T47D (cell line): ENCODE measurements at regions not wholly inside any gene's neighbourhood (a gene's known extent, or its start where the extent isn't known, plus 50 kb on each side); places are given as distances from the start of the nearest gene placed in this dataset.

ENCODE experiments used
- DNase-seq, 2 experiments: peaks; one replicate each; pipeline versions ENCODE4 v3.0.0 to v3.0.0-alpha.2; 2011 to 2012; ENCODE audit warnings: low read depth in 1 of 2, low spot score in 1 of 2
- JUND ChIP-seq: IDR thresholded peaks from 2 replicates; pipeline ENCODE4 v1.6.1; 2012; ENCODE audit warnings: low read depth
- in situ Hi-C: cut with HindIII; loops from 2 replicates; pipeline ENCODE4 v1.10.0; 2016; ENCODE audit warnings: low sequenced_read_pairs, low pct_unique_long_range_greater_than_20kb

DNA sequence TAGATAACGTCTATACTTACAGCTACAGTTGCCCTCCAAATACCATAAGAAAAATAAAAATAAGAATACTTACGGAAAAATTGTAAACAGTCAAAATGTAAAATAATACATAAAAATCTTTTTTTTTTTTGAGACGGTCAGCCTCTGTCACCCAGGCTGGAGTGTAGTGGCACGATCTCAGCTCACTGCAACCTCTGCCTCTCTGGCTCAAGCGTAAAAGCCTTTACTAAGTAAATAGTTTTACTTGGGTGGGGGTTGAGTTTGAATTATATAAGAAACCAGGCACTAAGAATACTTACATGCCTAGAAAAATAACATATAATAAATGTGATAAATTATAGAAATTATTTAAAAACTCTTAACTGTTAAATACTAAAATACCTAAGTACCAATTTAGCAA, 1413.0 kb upstream of the PRR20A start:
- TF ChIP-seq JUND = no peak
- no peak for DNase-seq
- in situ Hi-C loops = no loop called here

DNA sequence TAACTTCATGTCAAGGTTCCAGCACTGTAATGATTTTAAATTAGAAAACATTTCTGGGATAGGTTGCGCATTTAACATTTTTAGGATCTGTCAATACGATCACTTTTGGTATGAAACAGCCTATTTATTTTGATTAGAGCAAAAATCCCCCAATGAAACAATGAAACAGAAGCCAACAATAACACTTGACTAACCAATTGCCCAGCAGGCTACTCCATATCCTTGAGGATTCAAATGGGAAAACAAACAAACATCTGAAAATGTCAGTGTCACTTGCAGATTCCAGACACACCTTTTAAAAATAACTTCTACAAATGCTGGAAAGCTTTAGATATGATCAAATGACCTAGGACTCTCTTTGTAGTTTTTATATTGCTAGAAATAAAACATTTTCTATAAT, 1412.5 kb upstream of the PRR20A start:
- peak in 1 of 2 experiments; percentile 3 for DNase-seq
- no peak for TF ChIP-seq JUND
- in situ Hi-C loops = no loop called here

DNA sequence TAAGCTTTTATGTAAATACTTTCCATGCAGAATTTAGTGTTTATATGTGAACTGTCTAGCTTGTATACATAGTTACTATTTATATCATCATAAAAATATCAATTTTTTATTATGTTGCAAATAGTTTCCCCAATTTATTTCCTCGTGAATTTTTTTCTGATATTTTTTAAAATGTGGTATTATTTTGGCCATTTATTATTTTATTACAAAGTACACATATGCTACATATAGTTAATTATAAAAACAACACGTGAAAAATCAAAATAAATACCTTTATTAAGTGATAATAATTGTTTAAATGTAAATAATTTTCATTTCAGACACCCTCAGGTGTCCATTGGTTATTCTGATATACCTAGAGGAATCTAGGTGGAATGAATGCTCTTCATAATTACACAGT, 1394.9 kb upstream of the PRR20A start:
- in situ Hi-C loops = no loop called here
- no peak for TF ChIP-seq JUND
- no peak for DNase-seq

GRCh38 chr13:55761986-55762385, 1378.7 kb upstream of the PRR20A start:
- peak in 1 of 2 experiments; percentile 0 for DNase-seq
- TF ChIP-seq JUND = no peak
- in situ Hi-C loops = no loop called here

- DNase-seq = no peak
- no peak for TF ChIP-seq JUND
- in situ Hi-C loops = no loop called here
Measured at GRCh38 chr13:55777612-55778011, 1363.1 kb upstream of the PRR20A start.

- in situ Hi-C loops = no loop called here
- DNase-seq = no peak
- TF ChIP-seq JUND = no peak
Measured at GRCh38 chr13:55783841-55784240, 1356.9 kb upstream of the PRR20A start.

GRCh38 chr13:55788548-55788947, 1352.2 kb upstream of the PRR20A start:
- in situ Hi-C loops = no loop called here
- no peak for TF ChIP-seq JUND
- DNase-seq = no peak

GRCh38 chr13:55792544-55793193, 1348.0 kb upstream of the PRR20A start:
- in situ Hi-C loops = no loop called here
- TF ChIP-seq JUND = no peak
- DNase-seq = no peak

GRCh38 chr13:55815458-55816033, 1325.2 kb upstream of the PRR20A start:
- no peak for TF ChIP-seq JUND
- DNase-seq = peak in 1 of 2 experiments; percentile 1
- in situ Hi-C loops = no loop called here

DNA sequence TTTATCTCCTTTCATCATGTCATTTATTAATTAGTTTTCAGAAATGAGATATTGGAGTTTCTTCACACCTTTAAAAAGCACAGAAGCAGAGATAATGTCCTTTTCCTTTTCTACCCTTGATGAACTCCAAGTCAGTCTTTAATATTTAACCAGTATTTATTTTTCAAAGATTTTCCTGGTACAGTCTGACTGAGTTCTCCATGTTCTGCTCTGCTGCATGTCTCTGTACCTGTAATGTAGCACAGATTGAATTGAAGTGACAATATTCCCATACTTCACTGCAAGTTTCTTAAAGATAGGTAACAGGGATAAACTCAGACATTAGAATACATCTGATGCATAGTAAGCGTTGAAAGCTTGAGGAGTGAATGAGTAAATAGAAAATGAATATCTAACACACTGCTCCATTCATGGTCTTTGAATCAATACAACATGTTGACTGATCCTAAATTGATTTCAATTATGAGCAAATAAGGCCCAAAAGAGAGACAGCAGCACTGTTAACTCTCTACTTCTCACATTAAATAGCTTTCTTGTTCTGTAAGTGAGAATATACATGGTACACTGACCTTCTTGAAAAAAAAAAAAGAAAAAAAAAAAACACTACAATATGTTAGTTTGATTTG, 1323.6 kb upstream of the PRR20A start:
- no peak for DNase-seq
- in situ Hi-C loops = no loop called here
- no peak for TF ChIP-seq JUND

DNA sequence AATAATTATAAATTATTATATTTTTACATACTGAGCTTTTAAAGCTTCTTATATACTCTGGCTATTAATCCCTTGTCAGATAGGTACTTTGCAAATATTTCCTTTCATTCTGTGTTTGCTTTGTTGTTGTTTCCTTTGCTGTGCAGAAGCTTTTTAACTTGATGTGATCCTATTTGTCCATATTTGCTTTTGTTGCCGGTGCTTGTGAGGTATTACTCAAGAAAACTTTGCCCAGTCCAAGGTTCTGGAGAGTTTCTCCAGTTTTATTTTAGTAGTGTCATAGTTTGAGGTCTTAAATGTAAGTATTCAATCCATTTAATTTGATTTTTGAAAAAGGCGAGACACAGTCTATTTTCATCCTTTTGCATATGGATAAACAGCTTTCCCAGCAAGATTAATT, 1319.9 kb upstream of the PRR20A start:
- TF ChIP-seq JUND = no peak
- DNase-seq = no peak
- in situ Hi-C loops = no loop called here

- in situ Hi-C loops = no loop called here
- no peak for TF ChIP-seq JUND
- no peak for DNase-seq
Measured at GRCh38 chr13:55869648-55870047, 1271.1 kb upstream of the PRR20A start.

DNA sequence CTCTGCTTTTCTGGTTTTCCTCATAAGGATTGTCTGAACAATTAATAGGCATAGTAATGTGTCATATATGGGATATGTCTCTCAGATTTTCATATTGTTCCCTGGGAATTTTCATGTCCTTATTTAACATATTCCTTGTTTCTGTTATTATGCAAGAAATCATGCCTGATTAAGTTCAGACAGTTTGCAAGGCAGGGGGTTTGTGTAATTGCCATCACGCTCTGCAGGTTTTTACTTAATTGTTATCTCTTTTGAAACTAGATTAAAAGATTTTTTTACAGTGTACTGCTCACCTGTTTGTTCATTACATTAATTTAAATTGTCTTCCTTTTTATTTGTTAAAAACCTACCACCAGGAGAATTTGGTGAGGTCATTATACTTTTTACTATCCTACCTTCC, 1253.2 kb upstream of the PRR20A start:
- in situ Hi-C loops = no loop called here
- no peak for DNase-seq
- TF ChIP-seq JUND = no peak
